CD4-positive, alpha-beta T cell treated with Interleukin-4 for 1 hour (primary cell): ENCODE measurements at regions not wholly inside any gene's neighbourhood (a gene's known extent, or its start where the extent isn't known, plus 50 kb on each side); places are given as distances from the start of the nearest gene placed in this dataset.

ENCODE experiments used
- DNase-seq, 2 donors: peaks; one replicate each; pipeline ENCODE4 v3.0.0-alpha.2; 2020 to 2022

- no peak for DNase-seq
These were observed 270.6 kb downstream of the C1D start for GRCh38 chr2:67792191-67792590.

GRCh38 chr2:67792681-67793091 is 270.1 kb downstream of the C1D start:
- DNase-seq: no peak

- DNase-seq: no peak
These were observed 264.8 kb downstream of the C1D start for GRCh38 chr2:67797801-67798540.

GRCh38 chr2:67798541-67799160 is 264.2 kb downstream of the C1D start:
- no peak for DNase-seq

GRCh38 chr2:67799886-67800285 is 262.9 kb downstream of the C1D start:
- no peak for DNase-seq

GRCh38 chr2:67802291-67802690 is 260.5 kb downstream of the C1D start:
- no peak for DNase-seq

- no peak for DNase-seq
These were observed 260.0 kb downstream of the C1D start for GRCh38 chr2:67802824-67803223.

- DNase-seq: no peak
These were observed 256.0 kb downstream of the C1D start for GRCh38 chr2:67806816-67807215.

- no peak for DNase-seq
These were observed 254.7 kb downstream of the C1D start for GRCh38 chr2:67808112-67808511.

GRCh38 chr2:67812682-67813081 is 250.1 kb downstream of the C1D start:
- DNase-seq: no peak

- no peak for DNase-seq
These were observed 239.1 kb downstream of the C1D start for GRCh38 chr2:67823726-67824125.

GRCh38 chr2:67824186-67824585 is 238.6 kb downstream of the C1D start:
- DNase-seq: no peak

GRCh38 chr2:67825476-67825875 is 237.3 kb downstream of the C1D start:
- DNase-seq: no peak

- DNase-seq: no peak
These were observed 234.7 kb downstream of the C1D start for GRCh38 chr2:67828066-67828465.

- DNase-seq: no peak
These were observed 233.3 kb downstream of the C1D start for GRCh38 chr2:67829470-67829869.

GRCh38 chr2:67833632-67834031 is 229.2 kb downstream of the C1D start:
- DNase-seq: no peak

- DNase-seq: no peak
These were observed 228.3 kb downstream of the C1D start for GRCh38 chr2:67834482-67834881.

GRCh38 chr2:67835266-67835665 is 227.5 kb downstream of the C1D start:
- no peak for DNase-seq

- DNase-seq: no peak
These were observed 225.9 kb downstream of the C1D start for GRCh38 chr2:67836866-67837265.

GRCh38 chr2:67838205-67838604 is 224.6 kb downstream of the C1D start:
- DNase-seq: no peak

GRCh38 chr2:67839242-67839641 is 223.6 kb downstream of the C1D start:
- DNase-seq: no peak

GRCh38 chr2:67839668-67840067 is 223.1 kb downstream of the C1D start:
- DNase-seq: no peak

GRCh38 chr2:67840460-67841068 is 222.2 kb downstream of the C1D start:
- DNase-seq: peak; percentile 2 to 28

- DNase-seq: no peak
These were observed 221.1 kb downstream of the C1D start for GRCh38 chr2:67841711-67842110.
